ENCODE measurements at regions not wholly inside any gene's neighbourhood (a gene's known extent, or its start where the extent isn't known, plus 50 kb on each side); places are given as distances from the start of the nearest gene placed in this dataset.
"Not testable (repeated sequence)": the region's sequence is repeated elsewhere in the genome, so short reads cannot be mapped to it uniquely, and the experiment has no call there.

DNA sequence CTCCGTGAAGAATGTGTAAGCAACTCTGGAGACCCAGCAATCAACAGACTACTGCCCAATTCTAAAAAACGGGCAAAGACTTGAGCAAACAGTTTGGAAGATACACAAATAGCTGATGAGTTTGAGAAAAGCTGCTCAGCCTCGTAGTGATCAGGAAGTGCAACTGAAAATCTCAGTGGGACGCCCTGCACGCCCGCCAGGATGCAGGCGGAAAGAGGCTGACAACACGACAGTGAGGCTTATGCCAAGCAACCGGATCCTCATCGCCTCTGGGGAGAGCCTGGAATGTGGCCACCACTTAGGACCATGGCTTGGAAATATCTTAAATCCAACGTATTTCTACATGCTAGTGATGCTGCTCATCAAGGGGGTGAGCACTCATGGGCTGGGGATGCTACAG is 116.2 kb upstream of the FAM20C start:
- TF ChIP-seq, protein P1, sequence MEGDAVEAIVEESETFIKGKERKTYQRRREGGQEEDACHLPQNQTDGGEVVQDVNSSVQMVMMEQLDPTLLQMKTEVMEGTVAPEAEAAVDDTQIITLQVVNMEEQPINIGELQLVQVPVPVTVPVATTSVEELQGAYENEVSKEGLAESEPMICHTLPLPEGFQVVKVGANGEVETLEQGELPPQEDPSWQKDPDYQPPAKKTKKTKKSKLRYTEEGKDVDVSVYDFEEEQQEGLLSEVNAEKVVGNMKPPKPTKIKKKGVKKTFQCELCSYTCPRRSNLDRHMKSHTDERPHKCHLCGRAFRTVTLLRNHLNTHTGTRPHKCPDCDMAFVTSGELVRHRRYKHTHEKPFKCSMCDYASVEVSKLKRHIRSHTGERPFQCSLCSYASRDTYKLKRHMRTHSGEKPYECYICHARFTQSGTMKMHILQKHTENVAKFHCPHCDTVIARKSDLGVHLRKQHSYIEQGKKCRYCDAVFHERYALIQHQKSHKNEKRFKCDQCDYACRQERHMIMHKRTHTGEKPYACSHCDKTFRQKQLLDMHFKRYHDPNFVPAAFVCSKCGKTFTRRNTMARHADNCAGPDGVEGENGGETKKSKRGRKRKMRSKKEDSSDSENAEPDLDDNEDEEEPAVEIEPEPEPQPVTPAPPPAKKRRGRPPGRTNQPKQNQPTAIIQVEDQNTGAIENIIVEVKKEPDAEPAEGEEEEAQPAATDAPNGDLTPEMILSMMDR (IDR thresholded peaks at IDR 0.05; ENCODE audit: borderline replicate concordance, extremely low read depth, low read length, poor library complexity, severe bottlenecking), result not testable (repeated sequence)
- TF ChIP-seq EZH2 (IDR thresholded peaks at IDR 0.05; ENCODE audit: borderline replicate concordance, low read depth, low read length, severe bottlenecking), result not testable (repeated sequence)
